HG03342 (cell line): ENCODE measurements at regions not wholly inside any gene's neighbourhood (a gene's known extent, or its start where the extent isn't known, plus 50 kb on each side); places are given as distances from the start of the nearest gene placed in this dataset.

Experiments
- ATAC-seq: cut with Tn5 transposase; IDR thresholded peaks from one replicate; pipeline ENCODE4 v1.9.1; 2021; ENCODE audit warnings: mild to moderate bottlenecking, moderate library complexity; ENCODE audit not compliant: unreplicated experiment

- no peak for ATAC-seq
Measured at GRCh38 chr5:89028595-89029285, 145.8 kb upstream of the MEF2C start.

GRCh38 chr5:89024045-89024444, 141.1 kb upstream of the MEF2C start:
- no peak for ATAC-seq

DNA sequence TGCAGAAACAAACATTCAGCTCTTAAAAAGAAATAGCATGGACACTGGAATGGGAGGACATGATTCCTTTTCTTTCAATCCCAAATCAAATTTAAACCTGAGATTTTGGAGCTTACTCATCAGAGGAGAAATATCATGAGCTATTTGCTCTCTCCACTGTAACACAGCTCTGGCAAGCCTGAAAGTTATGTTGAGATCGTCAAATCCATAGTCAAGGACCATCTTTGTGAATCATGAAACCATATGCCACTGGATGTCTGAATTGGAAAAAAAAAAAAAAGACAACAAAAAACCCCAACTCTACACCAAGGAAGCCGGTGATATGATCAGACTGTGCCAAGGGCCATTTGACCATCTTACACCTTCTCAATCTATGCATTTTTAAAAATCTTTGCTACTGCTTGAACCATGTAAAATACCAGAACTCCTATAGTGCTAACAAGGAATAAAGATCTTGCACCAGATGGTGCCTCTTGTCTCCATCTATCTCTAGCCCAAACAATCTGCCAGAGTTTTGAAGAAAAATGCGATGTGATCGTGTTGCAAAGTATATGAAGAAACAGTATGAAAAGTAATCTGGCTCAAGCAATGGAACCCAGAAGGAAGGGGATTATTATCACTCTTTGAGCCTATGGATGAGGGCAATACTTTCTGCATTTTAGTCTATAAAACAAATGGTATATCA, 138.1 kb upstream of the MEF2C start:
- no peak for ATAC-seq

DNA sequence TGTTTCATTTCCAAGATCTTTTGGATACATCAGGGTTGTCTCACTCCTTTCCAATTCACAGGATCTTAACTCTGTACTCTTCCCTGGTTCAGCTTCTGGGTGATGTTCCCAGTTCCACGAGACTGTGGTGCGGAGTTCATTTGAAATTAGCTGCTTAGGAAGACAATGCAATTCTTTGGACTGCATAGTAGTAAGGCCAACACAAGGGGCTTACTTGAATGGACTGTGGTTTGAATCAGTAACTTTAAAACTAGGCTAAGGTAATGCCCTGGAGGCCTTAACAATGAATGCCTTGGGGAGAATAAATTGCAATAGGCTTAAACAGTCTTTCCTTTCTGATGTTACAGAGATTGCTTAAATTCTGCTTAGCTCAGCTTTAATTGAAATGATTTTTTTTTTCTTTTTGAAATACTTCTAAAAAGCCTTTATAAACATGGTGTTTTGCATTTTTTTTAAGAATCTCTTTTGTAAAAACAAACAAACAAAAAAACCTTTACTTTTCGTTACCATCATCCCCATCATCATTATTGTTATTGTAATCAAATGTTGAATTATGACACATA, 133.8 kb upstream of the MEF2C start:
- ATAC-seq = no peak

GRCh38 chr5:89015409-89015808, 132.4 kb upstream of the MEF2C start:
- no peak for ATAC-seq

- no peak for ATAC-seq
Measured at GRCh38 chr5:89011778-89012711, 129.1 kb upstream of the MEF2C start.

DNA sequence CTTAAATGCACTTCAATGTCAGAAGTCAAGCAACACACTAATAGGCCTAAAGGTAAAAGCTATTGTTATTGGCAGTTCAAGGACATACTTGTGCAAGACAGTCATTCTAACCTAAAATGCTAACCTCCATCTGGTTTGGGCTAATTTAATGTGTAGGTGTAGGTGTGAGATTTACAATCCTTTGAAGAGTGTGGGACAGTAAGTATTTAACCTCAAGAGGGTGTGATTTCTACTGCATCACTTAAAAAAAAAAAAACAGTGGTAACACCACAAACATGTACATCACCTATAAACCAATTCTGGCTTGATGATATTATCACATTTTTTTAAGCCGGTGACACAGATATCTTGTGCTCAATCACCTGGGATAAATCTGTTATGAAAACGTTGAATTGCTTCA, 127.5 kb upstream of the MEF2C start:
- no peak for ATAC-seq

GRCh38 chr5:89008291-89008690, 125.3 kb upstream of the MEF2C start:
- no peak for ATAC-seq

GRCh38 chr5:89005990-89006389, 123.0 kb upstream of the MEF2C start:
- ATAC-seq = no peak

- ATAC-seq = no peak
Measured at GRCh38 chr5:89004379-89004778, 121.4 kb upstream of the MEF2C start.

DNA sequence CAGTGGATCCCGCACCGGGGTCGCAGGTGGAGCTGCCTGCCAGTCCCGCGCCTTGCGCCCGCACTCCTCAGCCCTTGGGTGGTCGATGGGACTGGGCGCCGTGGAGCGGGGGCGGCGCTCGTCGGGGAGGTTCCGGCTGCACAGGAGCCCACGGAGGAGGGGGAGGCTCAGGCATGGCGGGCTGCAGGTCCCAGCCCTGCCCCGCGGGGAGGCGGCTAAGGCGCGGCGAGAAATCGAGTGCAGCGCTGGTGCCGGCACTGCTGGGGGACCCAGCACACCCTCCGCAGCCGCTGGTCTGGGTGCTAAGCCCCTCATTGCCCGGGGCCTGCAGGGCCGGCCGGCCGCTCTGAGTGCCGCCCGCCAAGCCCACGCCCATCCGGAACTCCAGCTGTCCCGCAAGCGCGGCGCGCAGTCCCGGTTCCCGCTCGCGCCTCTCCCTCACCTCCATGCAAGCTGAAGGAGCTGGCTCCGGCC, 120.6 kb upstream of the MEF2C start:
- no peak for ATAC-seq

- no peak for ATAC-seq
Measured at GRCh38 chr5:88999853-89000252, 116.9 kb upstream of the MEF2C start.

DNA sequence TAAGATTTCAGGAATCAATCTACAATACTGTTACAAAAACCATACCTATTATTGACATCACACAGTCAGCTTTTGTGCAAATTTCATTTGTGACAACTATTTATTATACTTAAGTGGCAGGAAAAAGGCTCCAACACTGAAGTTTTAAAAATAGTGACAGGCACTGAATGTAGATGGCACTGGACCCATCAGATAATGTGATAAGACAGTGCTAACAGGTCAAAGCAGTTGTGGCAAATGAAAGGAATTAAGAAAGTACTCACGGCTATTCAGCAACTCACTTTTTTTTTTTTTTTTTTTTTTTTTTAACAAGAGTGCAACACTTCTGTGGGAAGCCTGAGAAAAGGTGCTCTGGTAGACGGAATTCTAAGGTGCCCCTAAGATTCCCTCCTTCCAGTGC, 115.0 kb upstream of the MEF2C start:
- ATAC-seq = no peak

DNA sequence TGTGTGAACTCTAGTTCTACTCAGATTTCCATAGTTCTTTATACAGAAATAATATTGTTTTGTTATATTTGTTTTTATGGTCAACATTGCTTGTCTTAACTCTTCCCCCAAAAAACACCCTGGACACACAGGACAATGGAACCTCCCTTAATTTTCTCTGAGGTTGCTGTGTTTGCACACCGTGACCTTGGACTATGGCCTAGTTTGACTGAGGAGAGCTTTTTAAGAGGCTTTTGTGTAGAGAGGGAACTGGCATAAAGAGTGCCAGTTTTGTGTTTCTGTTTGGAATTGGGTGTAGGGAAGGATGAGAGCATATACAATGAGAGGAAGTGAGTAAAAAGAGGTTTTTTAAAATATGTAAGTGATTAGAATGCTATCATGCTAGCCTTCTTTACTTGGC, 101.1 kb upstream of the MEF2C start:
- ATAC-seq = no peak

GRCh38 chr5:88979726-88980125, 96.7 kb upstream of the MEF2C start:
- no peak for ATAC-seq

GRCh38 chr5:88979244-88979643, 96.3 kb upstream of the MEF2C start:
- no peak for ATAC-seq

GRCh38 chr5:88976914-88977313, 93.9 kb upstream of the MEF2C start:
- no peak for ATAC-seq

DNA sequence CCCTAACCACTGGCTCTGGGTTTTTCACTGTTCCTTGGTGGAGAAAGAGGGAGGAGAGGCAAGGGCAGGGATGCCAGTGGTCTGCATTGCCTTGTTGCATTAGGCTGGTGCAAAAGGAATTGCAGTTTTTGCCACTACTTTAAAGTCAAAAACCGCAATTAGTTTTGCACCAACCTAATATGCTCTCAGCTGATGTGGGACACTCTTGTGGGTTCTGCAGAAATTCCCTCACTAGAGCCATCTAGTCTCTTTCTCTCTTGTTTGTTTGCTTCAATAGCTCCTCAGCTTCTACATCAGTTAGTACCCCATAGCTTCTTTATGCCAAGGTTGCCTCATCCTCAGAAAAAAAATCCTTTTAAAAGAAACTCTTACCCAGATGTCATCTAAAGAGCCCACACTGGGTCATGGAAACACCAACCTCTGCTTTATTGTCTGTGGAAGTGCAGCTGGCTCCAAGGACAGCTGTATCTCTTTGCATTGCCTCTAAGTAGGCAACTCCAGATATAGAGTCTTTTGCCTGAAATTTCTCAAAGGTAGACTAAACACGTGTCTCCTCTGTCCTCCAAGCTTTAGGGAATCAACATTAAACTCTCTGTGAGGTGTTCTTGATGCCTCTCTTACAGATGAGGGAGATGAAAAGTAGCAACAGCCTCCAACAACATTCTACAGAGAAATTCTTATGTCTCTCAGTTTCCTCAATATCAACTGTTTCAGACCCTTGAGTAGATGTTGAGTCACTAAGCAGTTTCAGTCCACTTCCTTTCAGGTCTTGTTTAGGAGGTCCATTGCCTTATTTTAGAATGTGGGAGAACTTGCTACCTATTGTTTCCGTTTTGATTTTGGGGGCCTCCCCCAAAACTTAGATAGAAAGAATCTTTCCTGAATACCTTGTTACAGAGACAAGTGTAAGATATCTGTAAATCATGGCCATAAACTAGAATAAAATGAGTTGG, 84.9 kb upstream of the MEF2C start:
- ATAC-seq = peak; percentile 56

DNA sequence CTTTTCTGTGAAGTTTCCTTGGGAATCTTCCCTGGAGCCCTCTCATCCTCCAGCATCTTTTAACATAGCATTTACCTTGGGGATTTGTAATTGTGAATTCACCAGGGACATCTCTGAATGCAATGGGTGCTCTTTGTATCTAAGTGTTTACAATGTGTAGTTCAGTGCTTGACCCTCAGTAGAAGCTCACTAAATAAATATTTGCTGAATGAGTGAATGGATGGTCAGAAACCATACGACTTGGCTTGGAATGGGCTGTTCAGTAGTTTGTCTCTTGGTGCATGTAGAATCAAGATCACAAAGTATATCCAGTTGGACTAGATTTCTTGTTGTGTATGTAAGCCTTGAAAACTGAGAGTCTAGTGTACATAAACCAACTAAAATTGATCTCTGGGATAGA, 81.8 kb upstream of the MEF2C start:
- no peak for ATAC-seq

GRCh38 chr5:88957013-88957412, 74.0 kb upstream of the MEF2C start:
- no peak for ATAC-seq
